H9 (cell line): ENCODE measurements at regions not wholly inside any gene's neighbourhood (a gene's known extent, or its start where the extent isn't known, plus 50 kb on each side); places are given as distances from the start of the nearest gene placed in this dataset.

Experiments
- DNase-seq: peaks from one replicate; pipeline ENCODE4 v3.0.0-alpha.2; 2017
- H2AFZ ChIP-seq: one replicate; pipeline ENCODE4 v1.6.1; 2013; ENCODE audit warnings: mild to moderate bottlenecking, low read length, control low read depth, moderate library complexity
- H2AK5ac ChIP-seq: 2 replicates; pipeline ENCODE4 v1.6.1; 2013; ENCODE audit warnings: low read length, control low read depth, mixed read lengths; ENCODE audit not compliant: insufficient read length
- H2BK120ac ChIP-seq: one replicate; pipeline ENCODE4 v1.6.1; 2013; ENCODE audit warnings: low read depth, mild to moderate bottlenecking, low read length, control low read depth, inconsistent platforms; ENCODE audit not compliant: poor library complexity, severe bottlenecking
- H2BK12ac ChIP-seq: 2 replicates; pipeline ENCODE4 v1.6.1; 2013; ENCODE audit warnings: low read length, control low read depth, mixed read lengths, low read depth; ENCODE audit not compliant: insufficient read length
- H2BK15ac ChIP-seq: 2 replicates; pipeline ENCODE4 v1.6.1; 2013; ENCODE audit warnings: low read depth, low read length, control low read depth
- H2BK20ac ChIP-seq: one replicate; pipeline ENCODE4 v1.6.1; 2013; ENCODE audit warnings: low read depth, mild to moderate bottlenecking, low read length, control low read depth, inconsistent platforms; ENCODE audit not compliant: poor library complexity, severe bottlenecking
- H2BK5ac ChIP-seq: 2 replicates; pipeline ENCODE4 v1.6.1; 2013; ENCODE audit warnings: low read length, control low read depth, mixed read lengths; ENCODE audit not compliant: insufficient read length
- H3K14ac ChIP-seq: 2 replicates; pipeline ENCODE4 v1.6.1; 2013; ENCODE audit warnings: low read length, control low read depth; ENCODE audit not compliant: insufficient read depth
- H3K18ac ChIP-seq: 2 replicates; pipeline ENCODE4 v1.6.1; 2013; ENCODE audit warnings: low read depth, mild to moderate bottlenecking, mixed read lengths, low read length, control low read depth; ENCODE audit not compliant: insufficient read length
- H3K23ac ChIP-seq: 2 replicates; pipeline ENCODE4 v1.6.1; 2013; ENCODE audit warnings: low read length, control low read depth, mixed read lengths, low read depth; ENCODE audit not compliant: insufficient read length
- H3K23me2 ChIP-seq: 2 replicates; pipeline ENCODE4 v1.6.1; 2013; ENCODE audit warnings: low read depth, mild to moderate bottlenecking, mixed read lengths, low read length, control low read depth; ENCODE audit not compliant: insufficient read length, poor library complexity, severe bottlenecking
- H3K27ac ChIP-seq: 2 replicates; pipeline ENCODE4 v1.5.1; 2013; ENCODE audit warnings: low read length, control low read depth, mixed read lengths, low read depth; ENCODE audit not compliant: insufficient read length
- H3K27me3 ChIP-seq: 2 replicates; pipeline ENCODE4 v1.6.1; 2013; ENCODE audit warnings: low read length, control low read depth, inconsistent platforms; ENCODE audit not compliant: insufficient read depth
- H3K4ac ChIP-seq: 2 replicates; pipeline ENCODE4 v1.6.1; 2013; ENCODE audit warnings: low read depth, mild to moderate bottlenecking, control low read depth, inconsistent platforms, low read length, moderate library complexity
- H3K4me1 ChIP-seq: 2 replicates; pipeline ENCODE4 v1.6.1; 2013; ENCODE audit warnings: low read length, control low read depth, inconsistent platforms; ENCODE audit not compliant: insufficient read depth
- H3K4me2 ChIP-seq: 2 replicates; pipeline ENCODE4 v1.6.1; 2013; ENCODE audit warnings: low read length, control low read depth, mixed read lengths; ENCODE audit not compliant: insufficient read length, insufficient read depth
- H3K56ac ChIP-seq: 2 replicates; pipeline ENCODE4 v1.6.1; 2013; ENCODE audit warnings: low read depth, mild to moderate bottlenecking, mixed read lengths, low read length, control low read depth; ENCODE audit not compliant: insufficient read length
- H3K79me1 ChIP-seq: 2 replicates; pipeline ENCODE4 v1.6.1; 2013; ENCODE audit warnings: low read depth, mild to moderate bottlenecking, moderate library complexity, low read length, control low read depth, inconsistent platforms; ENCODE audit not compliant: insufficient read depth, poor library complexity, severe bottlenecking
- H3K79me2 ChIP-seq: 2 replicates; pipeline ENCODE4 v1.6.1; 2013; ENCODE audit warnings: low read length, control low read depth, inconsistent platforms; ENCODE audit not compliant: insufficient read depth
- H3K9ac ChIP-seq: 2 replicates; pipeline ENCODE4 v1.6.1; 2013; ENCODE audit warnings: low read length, control low read depth, mixed read lengths; ENCODE audit not compliant: insufficient read length; ENCODE audit errors: extremely low read depth
- H3K9me3 ChIP-seq: one replicate; pipeline ENCODE4 v1.6.1; 2013; ENCODE audit warnings: low read depth, low read length, inconsistent platforms; ENCODE audit not compliant: control insufficient read depth
- H3T11ph ChIP-seq: one replicate; pipeline ENCODE4 v1.6.1; 2013; ENCODE audit warnings: mild to moderate bottlenecking, low read length, control low read depth, inconsistent platforms
- H4K20me1 ChIP-seq: one replicate; pipeline ENCODE4 v1.6.1; 2013; ENCODE audit not compliant: control insufficient read depth, insufficient read length, insufficient read depth
- H4K5ac ChIP-seq: 2 replicates; pipeline ENCODE4 v1.6.1; 2013; ENCODE audit warnings: low read depth, mild to moderate bottlenecking, mixed read lengths, low read length, control low read depth; ENCODE audit not compliant: insufficient read length
- H4K8ac ChIP-seq: replicated peaks from 2 replicates; pipeline ENCODE4 v1.6.1; 2013; ENCODE audit warnings: low read length, control low read depth, mixed read lengths, low read depth; ENCODE audit not compliant: insufficient read length
- H4K91ac ChIP-seq: 2 replicates; pipeline ENCODE4 v1.6.1; 2013; ENCODE audit warnings: low read depth, mild to moderate bottlenecking, moderate library complexity, mixed read lengths, low read length, control low read depth; ENCODE audit not compliant: insufficient read length
- H3K27ac Mint-ChIP-seq, 3 experiments: 2 replicates in 2 of 3; 3 replicates in 1 of 3; pipeline ENCODE4 v1.8.0; 2020 to 2021; ENCODE audit warnings: mixed read lengths in 3 of 3, mild to moderate bottlenecking in 1 of 3, moderate library complexity in 1 of 3
- H3K27me3 Mint-ChIP-seq: 2 replicates; pipeline ENCODE4 v1.8.0; 2021; ENCODE audit warnings: low read depth, mild to moderate bottlenecking, moderate library complexity, mixed read lengths
- H3K36me3 Mint-ChIP-seq, 3 experiments: 2 replicates in 2 of 3; 3 replicates in 1 of 3; pipeline ENCODE4 v1.8.0; 2020 to 2021; ENCODE audit warnings: low read depth in 3 of 3, mixed read lengths in 3 of 3; ENCODE audit not compliant: insufficient read depth in 1 of 3
- H3K4me1 Mint-ChIP-seq, 2 experiments: 2 replicates each; pipeline ENCODE4 v1.8.0; 2020; ENCODE audit warnings: mixed read lengths in 2 of 2
- H3K4me3 Mint-ChIP-seq, 2 experiments: 2 replicates in 1 of 2; 3 replicates in 1 of 2; pipeline ENCODE4 v1.8.0; 2020 to 2021; ENCODE audit warnings: mild to moderate bottlenecking in 2 of 2, mixed read lengths in 2 of 2, moderate library complexity in 1 of 2
- H3K9me3 Mint-ChIP-seq, 2 experiments: 2 replicates in 1 of 2; 3 replicates in 1 of 2; pipeline ENCODE4 v1.8.0; 2020; ENCODE audit warnings: mild to moderate bottlenecking in 2 of 2, mixed read lengths in 2 of 2, moderate library complexity in 1 of 2
- CTCF ChIP-seq: fragments of 200-600 bp; sonication (generic); conservative IDR thresholded peaks from 3 replicates; pipeline ENCODE4 v1.8.0; 2021; ENCODE audit warnings: antibody characterized with exemption, mild to moderate bottlenecking
- WGBS: extraction: QIAGEN DNeasy Blood & Tissue Kit; methylation state at CpG from one replicate; pipeline ENCODE4 v1.1.7; 2013; ENCODE audit warnings: missing lambda C conversion rate, low lambda C conversion rate, mixed read lengths; ENCODE audit not compliant: insufficient read length; ENCODE audit errors: extremely low coverage; 5-methylcytosine and 5-hydroxymethylcytosine counted together

DNA sequence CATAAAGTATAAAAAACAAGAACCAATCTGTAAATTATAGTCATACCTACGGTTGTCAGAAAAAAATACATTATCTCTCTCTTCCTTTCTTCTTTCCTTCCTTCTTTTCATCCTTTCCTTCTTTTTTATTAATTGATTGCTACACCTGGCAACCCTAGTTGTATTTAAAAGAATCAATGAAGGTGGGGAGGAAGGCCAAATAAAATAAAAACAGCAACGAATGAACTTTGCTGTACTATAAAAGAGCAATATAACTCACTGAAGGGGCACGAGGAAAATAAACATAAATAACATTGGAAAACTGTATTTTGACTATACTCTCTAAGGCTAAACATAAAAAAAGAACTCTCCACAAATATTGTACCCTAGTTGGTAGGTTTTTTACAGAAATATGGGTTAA, 898.2 kb upstream of the USP15 start:
- H3K36me3 Mint-ChIP-seq, result no peaks in the 10 kb centered on the region; a peak in 1 of 7 replicates
- WGBS, result no CpG with 5 or more reads among the region's 3 CpGs

More for the DNA sequence above, 898.2 kb upstream of the USP15 start:
- no peaks in the 10 kb centered on the region for H3K79me1 ChIP-seq
- H2AK5ac ChIP-seq, result no peak overlapping the region
- no peak overlapping the region for H2BK5ac ChIP-seq
- no peaks in the 10 kb centered on the region for H3K79me2 ChIP-seq
- no peak overlapping the region for H4K8ac ChIP-seq
- no peak overlapping the region for H3K4ac ChIP-seq
- Mint-ChIP-seq H3K4me3 (no peak overlapping the region), H3K4me1 (no peaks in the 10 kb centered on the region), H3K9me3 (peaks cover 0 to 5% of the 10 kb centered on the region in 2 experiments; a peak in 2 of 5 replicates), H3K27me3 (no peaks in the 10 kb centered on the region), H3K27ac (no peak overlapping the region)
- H3K56ac ChIP-seq, result no peak overlapping the region
- H2BK120ac ChIP-seq, result no peak overlapping the region
- H3K4me1 ChIP-seq, result no peaks in the 10 kb centered on the region
- no peak for DNase-seq
- H3K23ac ChIP-seq, result no peak overlapping the region
- H4K5ac ChIP-seq, result no peak overlapping the region
- no peak for TF ChIP-seq CTCF
- H3T11ph ChIP-seq, result no peak overlapping the region
- H3K4me2 ChIP-seq, result no peak overlapping the region
- H3K18ac ChIP-seq, result no peak overlapping the region
- H3K9me3 ChIP-seq, result no peaks in the 10 kb centered on the region
- H3K23me2 ChIP-seq, result no peaks in the 10 kb centered on the region
- no peak overlapping the region for H2BK20ac ChIP-seq
- H2AFZ ChIP-seq, result no peak overlapping the region
- H4K91ac ChIP-seq, result no peak overlapping the region
- H3K27me3 ChIP-seq, result no peaks in the 10 kb centered on the region
- H3K9ac ChIP-seq, result no peak overlapping the region
- no peaks in the 10 kb centered on the region for H4K20me1 ChIP-seq
- no peak overlapping the region for H3K27ac ChIP-seq
- H2BK12ac ChIP-seq, result no peak overlapping the region
- no peak overlapping the region for H3K14ac ChIP-seq
- H2BK15ac ChIP-seq, result no peak overlapping the region
